Hindlimb muscle (tissue), 1 donor: ENCODE measurements at regions not wholly inside any gene's neighbourhood (a gene's known extent, or its start where the extent isn't known, plus 50 kb on each side); places are given as distances from the start of the nearest gene placed in this dataset.

Experiments
- DNase-seq: peaks from one replicate; pipeline ENCODE4 v3.0.0-alpha.2; 2013

DNA sequence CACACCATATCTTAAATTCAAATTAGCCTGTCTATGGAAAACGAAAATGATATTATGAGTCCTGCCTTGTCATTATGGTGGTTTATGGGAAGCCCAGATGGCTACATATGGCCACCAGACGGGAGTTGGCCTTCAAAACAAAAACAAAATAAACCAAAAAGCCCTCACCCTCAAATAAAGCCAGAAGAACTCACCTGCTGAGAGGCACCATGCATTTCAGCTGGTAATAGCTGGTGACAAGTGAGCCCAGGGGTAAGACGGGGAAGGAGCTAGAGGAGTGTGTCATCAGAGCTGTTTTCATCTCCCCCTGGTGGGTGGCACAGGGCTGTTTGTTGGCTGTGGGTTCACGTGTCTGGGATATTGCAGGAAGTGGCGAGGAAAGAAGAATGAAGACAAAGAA lies 152.9 kb downstream of the EFNB2 start:
- no peak for DNase-seq

GRCh38 chr13:106381091-106381490 lies 154.4 kb downstream of the EFNB2 start:
- DNase-seq = no peak

DNA sequence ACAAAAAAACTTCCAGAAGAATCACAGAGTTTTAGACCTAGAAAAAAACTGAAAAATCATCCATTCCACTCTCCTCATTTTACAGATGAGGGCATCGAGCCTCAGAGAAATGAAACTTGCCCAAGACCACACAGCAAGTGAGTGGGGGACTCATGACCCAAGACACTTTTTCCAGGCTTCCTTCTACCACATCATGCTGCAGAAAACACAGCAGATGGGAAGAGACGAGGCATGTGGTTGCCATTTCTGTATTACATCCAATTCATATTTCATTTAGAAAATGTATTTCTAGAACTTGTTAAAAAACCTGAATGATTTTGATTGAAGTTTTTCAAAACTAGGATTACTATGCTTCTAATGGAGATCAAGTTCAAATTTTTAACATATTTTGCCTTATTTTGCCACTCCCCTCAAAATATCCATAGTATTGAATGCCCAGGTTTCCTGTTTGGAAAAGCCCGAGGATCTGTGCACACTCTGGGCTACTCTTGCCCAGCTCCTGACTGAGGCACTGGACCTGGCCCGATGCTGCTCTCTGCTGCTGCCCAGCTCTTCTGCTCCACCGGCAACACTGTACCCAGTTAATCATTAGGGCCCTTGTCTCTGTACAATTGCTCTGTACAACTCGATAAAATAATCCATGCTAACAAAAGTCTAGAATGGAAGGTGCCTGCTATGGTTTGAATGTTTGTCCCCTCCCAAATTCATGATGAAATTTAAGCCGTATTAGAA lies 157.4 kb downstream of the EFNB2 start:
- no peak for DNase-seq

DNA sequence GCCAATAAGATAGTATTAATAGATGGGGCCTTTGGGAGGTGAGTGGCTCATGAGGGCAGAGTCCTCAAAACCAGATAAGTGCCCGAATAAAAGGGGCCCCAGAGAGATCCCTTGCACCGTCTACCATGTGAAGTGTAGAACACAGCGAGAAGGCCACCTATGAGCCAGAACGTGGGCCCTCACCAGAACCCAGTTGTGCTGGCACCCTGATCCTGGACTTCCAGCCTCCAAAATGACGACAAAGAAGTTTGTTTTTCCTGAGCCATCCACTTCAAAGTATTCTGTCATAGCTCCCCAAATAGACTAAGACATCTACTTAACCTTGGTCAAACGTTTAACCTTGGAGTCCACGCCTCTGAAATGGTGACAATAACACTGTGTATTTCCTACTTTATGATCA lies 158.1 kb downstream of the EFNB2 start:
- DNase-seq = no peak

DNA sequence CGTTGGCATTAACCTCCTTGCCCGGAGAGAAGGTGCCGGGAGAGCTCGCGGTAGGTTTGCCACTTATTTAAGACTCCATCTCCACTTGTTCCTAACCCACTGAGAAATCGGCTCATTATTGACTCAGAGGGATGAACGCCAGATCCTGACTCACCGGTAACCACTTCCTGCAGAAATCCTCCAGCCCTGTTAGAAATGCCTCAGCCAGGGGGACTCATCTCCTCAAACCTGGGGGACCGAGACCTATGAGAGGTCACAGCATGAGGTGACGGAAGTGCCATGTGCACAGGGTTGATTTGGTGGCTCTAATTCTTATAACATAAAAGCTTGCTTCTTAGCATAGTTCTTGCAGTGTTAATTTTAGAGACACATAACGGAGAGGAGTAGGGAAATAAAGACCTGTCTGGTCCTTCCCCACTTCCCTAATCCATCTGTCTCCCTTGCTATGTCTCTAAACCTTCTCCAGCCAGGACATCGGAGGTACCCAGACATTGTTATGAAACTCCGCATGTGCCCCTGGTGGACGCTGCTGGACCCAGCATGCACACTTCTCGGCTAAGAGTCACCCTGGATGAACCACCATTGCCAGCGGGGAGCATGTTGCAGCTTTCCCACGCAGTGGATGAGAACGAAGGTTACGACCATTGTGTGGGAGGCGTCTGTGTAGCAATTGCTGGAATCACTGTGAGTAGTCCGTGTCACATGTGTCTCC lies 158.9 kb downstream of the EFNB2 start:
- DNase-seq = no peak

DNA sequence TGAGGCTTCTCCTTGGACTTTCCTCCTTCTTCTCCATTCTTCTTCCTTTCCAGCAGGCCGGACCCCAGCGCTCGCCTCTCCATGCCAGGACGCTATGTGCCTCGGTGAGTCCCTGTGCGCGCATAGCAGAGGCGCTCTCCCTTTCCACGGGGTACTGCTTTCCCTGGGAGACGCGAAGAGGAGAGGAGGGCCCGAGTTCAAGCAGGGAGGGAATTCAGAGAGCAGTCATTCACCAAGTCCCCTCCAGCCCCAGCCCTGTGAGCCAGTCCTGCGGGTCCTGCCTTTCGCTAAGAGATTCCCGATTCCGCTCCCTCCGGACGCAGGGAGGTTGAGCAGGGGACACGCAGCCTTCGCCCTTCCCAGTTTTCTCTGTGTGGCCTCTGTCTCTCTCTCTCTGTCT lies 160.4 kb downstream of the EFNB2 start:
- no peak for DNase-seq

- DNase-seq = no peak
These were observed 160.8 kb downstream of the EFNB2 start for GRCh38 chr13:106374631-106375030.

DNA sequence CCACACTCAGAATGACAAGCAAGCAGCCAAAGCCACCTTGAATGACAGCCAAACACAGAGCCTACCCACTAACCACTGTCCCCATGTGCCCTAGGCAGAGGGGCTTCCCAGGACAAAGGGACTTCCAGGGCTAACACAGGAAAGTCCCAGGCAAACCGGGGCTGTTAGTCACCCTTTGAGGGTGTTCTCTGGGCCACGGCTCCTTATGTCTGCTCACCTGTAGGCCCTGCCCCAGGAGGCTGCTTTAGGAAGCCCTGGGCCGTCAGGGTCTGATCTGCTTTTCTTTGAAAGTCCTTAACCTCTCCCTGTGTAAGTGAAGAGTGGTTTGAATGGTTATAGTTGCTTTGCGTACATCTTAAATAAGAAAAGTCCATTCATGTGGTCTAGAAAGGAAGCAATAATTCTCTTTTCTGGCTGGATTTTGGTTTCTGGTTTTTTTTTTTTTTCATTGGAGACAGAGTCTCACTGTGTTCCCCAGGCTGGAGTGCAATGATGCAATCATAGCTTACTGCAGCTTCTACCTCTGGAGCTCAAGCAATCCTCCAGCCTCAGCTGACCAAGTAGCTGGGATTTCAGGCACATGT lies 161.4 kb downstream of the EFNB2 start:
- no peak for DNase-seq

GRCh38 chr13:106373304-106373988 lies 162.0 kb downstream of the EFNB2 start:
- no peak for DNase-seq

- no peak for DNase-seq
These were observed 163.0 kb downstream of the EFNB2 start for GRCh38 chr13:106372199-106373155.

DNA sequence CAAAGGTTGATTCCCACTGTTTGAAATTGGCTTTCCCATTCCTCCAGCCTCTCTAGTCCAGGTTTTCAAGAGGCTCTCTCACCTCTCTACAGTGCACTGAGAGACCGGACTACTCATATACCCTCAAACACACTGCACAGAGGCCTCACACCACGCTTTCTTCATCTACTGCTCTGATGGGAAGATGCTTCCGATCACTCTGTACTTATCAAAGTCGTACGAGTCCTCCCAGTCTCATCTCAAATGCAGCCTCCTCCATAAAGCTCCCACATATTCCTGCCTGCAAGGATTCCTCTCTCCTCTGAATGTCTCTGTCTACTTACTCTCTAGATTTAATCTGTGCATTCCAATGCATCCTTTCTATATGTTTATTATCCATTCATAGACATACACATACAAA lies 164.4 kb downstream of the EFNB2 start:
- no peak for DNase-seq

GRCh38 chr13:106369858-106370257 lies 165.6 kb downstream of the EFNB2 start:
- DNase-seq = no peak

DNA sequence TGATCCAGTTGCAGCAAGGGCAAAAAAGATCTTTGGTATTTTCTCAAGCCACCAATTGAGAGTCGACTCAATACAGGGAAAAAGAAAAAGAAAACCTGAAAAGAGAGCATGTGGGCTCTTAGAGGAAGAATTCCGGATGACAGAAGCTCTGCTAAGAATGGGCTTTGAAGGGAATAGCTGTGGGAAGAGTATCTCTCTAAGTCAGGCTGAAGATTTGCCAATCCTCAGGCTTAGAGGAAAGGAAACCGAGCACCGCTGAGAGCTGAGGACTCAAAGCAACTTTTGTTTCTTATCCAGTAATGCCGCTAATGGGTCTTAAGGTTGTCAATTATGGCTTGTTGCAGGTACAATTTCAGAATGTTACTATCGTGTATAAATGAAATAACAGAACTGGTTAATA lies 166.4 kb downstream of the EFNB2 start:
- DNase-seq = no peak

DNA sequence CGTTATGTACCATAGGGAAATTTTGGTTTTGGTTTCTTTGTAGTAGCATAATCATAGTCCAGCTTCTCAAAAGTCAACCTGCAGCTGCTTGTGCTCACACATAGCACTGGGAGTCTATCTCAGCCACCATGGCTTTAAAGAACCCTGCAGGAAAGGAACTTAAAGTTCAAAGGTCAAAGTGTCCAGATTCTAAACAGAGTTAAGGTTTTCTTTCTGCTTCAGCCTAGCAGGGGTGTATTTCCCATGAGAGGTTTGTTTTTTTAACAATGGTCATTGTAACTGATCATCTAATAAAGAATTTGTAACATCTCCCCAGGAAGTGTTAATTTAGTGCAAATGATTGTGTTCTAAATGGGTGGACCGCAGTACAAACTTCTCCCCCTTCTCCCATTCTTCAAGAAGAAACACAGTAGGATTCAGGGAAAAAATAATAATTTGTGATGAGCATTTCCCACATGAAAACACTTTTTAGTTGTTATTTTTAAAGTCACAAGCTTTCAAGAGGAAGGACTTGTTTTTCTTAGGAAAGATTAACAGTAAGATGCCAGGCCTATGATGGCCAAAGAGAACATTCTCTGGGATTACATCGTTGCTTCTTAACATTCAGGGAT lies 168.0 kb downstream of the EFNB2 start:
- no peak for DNase-seq

- DNase-seq = no peak
These were observed 172.8 kb downstream of the EFNB2 start for GRCh38 chr13:106362707-106363106.

DNA sequence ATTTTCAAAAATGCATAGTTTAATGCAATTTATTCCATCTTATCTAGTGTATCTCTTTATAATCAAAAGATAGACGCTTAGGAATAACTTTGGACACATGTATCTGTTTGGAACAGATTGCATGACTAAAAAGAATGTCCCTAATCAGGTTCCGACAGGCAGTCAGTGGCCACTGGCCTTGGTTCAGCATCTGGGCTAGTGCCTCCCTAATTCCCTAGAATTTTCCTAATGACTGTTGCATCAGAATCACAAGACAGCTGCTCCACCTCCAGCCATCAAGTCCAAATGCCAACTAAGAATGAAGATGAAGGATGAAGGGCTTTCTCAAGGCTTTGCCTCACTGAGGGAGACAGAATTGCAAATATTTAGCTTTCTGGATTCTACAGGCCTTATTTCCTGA lies 173.8 kb downstream of the EFNB2 start:
- DNase-seq = no peak

GRCh38 chr13:106357198-106357597 lies 178.3 kb downstream of the EFNB2 start:
- no peak for DNase-seq

GRCh38 chr13:106355866-106356265 lies 179.6 kb downstream of the EFNB2 start:
- DNase-seq = no peak

GRCh38 chr13:106354961-106355360 lies 180.5 kb downstream of the EFNB2 start:
- DNase-seq = no peak

DNA sequence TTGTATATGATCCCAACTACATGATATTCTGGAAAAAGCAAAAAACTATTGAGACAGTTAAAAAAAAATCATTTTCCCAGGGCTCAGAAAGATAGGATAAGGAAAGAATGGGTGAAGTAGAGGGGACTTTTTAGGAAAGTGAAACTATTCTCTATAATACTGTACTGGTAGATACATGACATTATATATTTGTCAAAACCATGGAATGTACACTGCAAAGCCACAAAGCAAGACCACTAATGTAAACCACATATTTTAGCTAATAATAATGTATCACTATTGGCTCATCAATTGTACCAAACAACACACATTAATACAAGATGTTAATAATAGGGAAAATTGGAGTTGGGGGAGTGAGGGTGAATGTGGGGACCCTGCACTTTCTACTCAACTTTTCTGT lies 182.6 kb downstream of the EFNB2 start:
- no peak for DNase-seq

DNA sequence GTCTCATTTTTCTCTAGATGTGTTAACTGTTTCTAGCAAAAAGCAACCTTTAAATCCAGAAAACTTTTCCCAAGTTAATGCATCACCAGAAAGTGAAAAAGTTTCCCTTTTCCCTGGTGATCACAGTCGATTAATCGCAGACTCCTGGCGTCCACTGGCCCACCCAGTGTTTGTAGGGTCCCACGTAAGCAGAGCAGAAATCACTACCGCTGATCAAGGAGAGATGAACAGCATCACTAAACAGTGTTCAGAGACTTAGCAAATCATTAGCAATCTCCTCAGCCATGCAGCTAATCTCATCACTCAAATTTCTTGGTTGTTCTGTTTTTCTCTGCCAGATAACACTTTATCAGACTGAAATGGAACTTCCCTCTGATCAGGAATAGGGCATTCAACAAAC lies 184.2 kb downstream of the EFNB2 start:
- DNase-seq = no peak

- no peak for DNase-seq
These were observed 185.3 kb downstream of the EFNB2 start for GRCh38 chr13:106350208-106350607.
